Ectodermal cell (in vitro differentiated cells): ENCODE measurements at regions not wholly inside any gene's neighbourhood (a gene's known extent, or its start where the extent isn't known, plus 50 kb on each side); places are given as distances from the start of the nearest gene placed in this dataset.

ENCODE experiments used
- H3K27ac ChIP-seq: 2 replicates; pipeline ENCODE4 v1.7.0; 2013; ENCODE audit warnings: mild to moderate bottlenecking, low read depth, low read length; ENCODE audit not compliant: insufficient read depth, poor library complexity, severe bottlenecking
- H3K27me3 ChIP-seq: 2 replicates; pipeline ENCODE4 v1.7.0; 2013; ENCODE audit warnings: mild to moderate bottlenecking, low read length; ENCODE audit not compliant: insufficient read depth, control insufficient read depth, poor library complexity, severe bottlenecking
- H3K36me3 ChIP-seq: one replicate; pipeline ENCODE4 v1.7.0; 2013; ENCODE audit warnings: low read length; ENCODE audit not compliant: control insufficient read depth, insufficient read depth
- H3K4me1 ChIP-seq: one replicate; pipeline ENCODE4 v1.7.0; 2013; ENCODE audit warnings: low read length; ENCODE audit not compliant: control insufficient read depth, insufficient read depth
- H3K4me3 ChIP-seq: 2 replicates; pipeline ENCODE4 v1.7.0; 2013; ENCODE audit warnings: low read depth, low read length, control low read depth; ENCODE audit not compliant: insufficient read depth
- H3K9me3 ChIP-seq: 2 replicates; pipeline ENCODE4 v1.7.0; 2013; ENCODE audit warnings: mild to moderate bottlenecking, low read length, moderate library complexity; ENCODE audit not compliant: control insufficient read depth
- WGBS, 2 experiments: methylation state at CpG; one replicate each; pipeline ENCODE4 v1.1.7; 2013; ENCODE audit warnings: missing lambda C conversion rate in 2 of 2; 5-methylcytosine and 5-hydroxymethylcytosine counted together

- Histone ChIP-seq H3K27ac (no peak overlapping the region), H3K4me1 (no peaks in the 10 kb centered on the region), H3K27me3 (no peaks in the 10 kb centered on the region), H3K9me3 (no peaks in the 10 kb centered on the region), H3K4me3 (no peak overlapping the region), H3K36me3 (no peaks in the 10 kb centered on the region)
- WGBS, 2 experiments = 92 to 97% methylated on average over 5 of the region's 5 CpGs
Observed at GRCh38 chr3:152105446-152105845, 163.3 kb upstream of the MBNL1 start.

GRCh38 chr3:152109038-152109437 is 159.7 kb upstream of the MBNL1 start:
- H3K27ac ChIP-seq = no peak overlapping the region
- no peaks in the 10 kb centered on the region for H3K27me3 ChIP-seq
- H3K36me3 ChIP-seq = no peaks in the 10 kb centered on the region
- no peak overlapping the region for H3K4me3 ChIP-seq
- H3K4me1 ChIP-seq = no peaks in the 10 kb centered on the region
- H3K9me3 ChIP-seq = no peaks in the 10 kb centered on the region

GRCh38 chr3:152113413-152113812 is 155.3 kb upstream of the MBNL1 start:
- Histone ChIP-seq H3K4me3 (no peak overlapping the region), H3K27ac (no peak overlapping the region), H3K27me3 (no peaks in the 10 kb centered on the region), H3K4me1 (no peaks in the 10 kb centered on the region), H3K36me3 (no peaks in the 10 kb centered on the region), H3K9me3 (no peaks in the 10 kb centered on the region)
- 100% methylated on average over 1 of the region's 1 CpG; no CpG with 5 or more reads in 1 of the 2 experiments for WGBS, 2 experiments

- Histone ChIP-seq H3K9me3 (no peaks in the 10 kb centered on the region), H3K27me3 (no peaks in the 10 kb centered on the region), H3K4me3 (no peak overlapping the region), H3K4me1 (no peaks in the 10 kb centered on the region), H3K36me3 (no peaks in the 10 kb centered on the region), H3K27ac (no peak overlapping the region)
- 100% methylated on average over 2 of the region's 2 CpGs; no CpG with 5 or more reads in 1 of the 2 experiments for WGBS, 2 experiments
Observed at GRCh38 chr3:152113992-152114651, 154.6 kb upstream of the MBNL1 start.

GRCh38 chr3:152120601-152121269 is 148.0 kb upstream of the MBNL1 start:
- Histone ChIP-seq H3K9me3 (no peaks in the 10 kb centered on the region), H3K36me3 (no peaks in the 10 kb centered on the region), H3K4me3 (no peak overlapping the region), H3K27me3 (no peaks in the 10 kb centered on the region), H3K4me1 (no peaks in the 10 kb centered on the region), H3K27ac (no peak overlapping the region)
- 83% methylated on average over 1 of the region's 2 CpGs; no CpG with 5 or more reads in 1 of the 2 experiments for WGBS, 2 experiments

- Histone ChIP-seq H3K9me3 (no peaks in the 10 kb centered on the region), H3K27ac (no peak overlapping the region), H3K27me3 (no peaks in the 10 kb centered on the region), H3K4me1 (no peaks in the 10 kb centered on the region), H3K36me3 (no peaks in the 10 kb centered on the region), H3K4me3 (no peak overlapping the region)
- WGBS, 2 experiments = 63% methylated on average over 1 of the region's 1 CpG; no CpG with 5 or more reads in 1 of the 2 experiments
Observed at GRCh38 chr3:152121270-152121636, 147.5 kb upstream of the MBNL1 start.

- Histone ChIP-seq H3K27me3 (no peaks in the 10 kb centered on the region), H3K9me3 (no peaks in the 10 kb centered on the region), H3K4me3 (no peak overlapping the region), H3K4me1 (no peaks in the 10 kb centered on the region), H3K27ac (no peak overlapping the region), H3K36me3 (no peaks in the 10 kb centered on the region)
- WGBS, 2 experiments = 83 to 85% methylated on average over 4 to 5 of the region's 5 CpGs
Observed at GRCh38 chr3:152122851-152123250, 145.9 kb upstream of the MBNL1 start.

- no peaks in the 10 kb centered on the region for H3K4me1 ChIP-seq
- no peaks in the 10 kb centered on the region for H3K27me3 ChIP-seq
- no peaks in the 10 kb centered on the region for H3K36me3 ChIP-seq
- 100% methylated on average over 1 of the region's 1 CpG; no CpG with 5 or more reads in 1 of the 2 experiments for WGBS, 2 experiments
- no peak overlapping the region for H3K4me3 ChIP-seq
- no peaks in the 10 kb centered on the region for H3K9me3 ChIP-seq
- no peak overlapping the region for H3K27ac ChIP-seq
Observed at GRCh38 chr3:152123457-152123856, 145.3 kb upstream of the MBNL1 start.

- H3K27me3 ChIP-seq = no peaks in the 10 kb centered on the region
- no peaks in the 10 kb centered on the region for H3K4me1 ChIP-seq
- H3K9me3 ChIP-seq = no peaks in the 10 kb centered on the region
- H3K27ac ChIP-seq = no peak overlapping the region
- no peak overlapping the region for H3K4me3 ChIP-seq
- no peaks in the 10 kb centered on the region for H3K36me3 ChIP-seq
- WGBS, 2 experiments = 95 to 100% methylated on average over 1 to 2 of the region's 2 CpGs
Observed at GRCh38 chr3:152126260-152126659, 142.5 kb upstream of the MBNL1 start.

GRCh38 chr3:152127058-152127457 is 141.7 kb upstream of the MBNL1 start:
- H3K27ac ChIP-seq = no peak overlapping the region
- 92 to 94% methylated on average over 4 of the region's 4 CpGs for WGBS, 2 experiments

More at GRCh38 chr3:152127058-152127457, 141.7 kb upstream of the MBNL1 start:
- Histone ChIP-seq H3K9me3 (no peaks in the 10 kb centered on the region), H3K4me1 (no peaks in the 10 kb centered on the region), H3K4me3 (no peak overlapping the region), H3K36me3 (no peaks in the 10 kb centered on the region), H3K27me3 (no peaks in the 10 kb centered on the region)
